Medulla oblongata (tissue), 1 donor: ENCODE measurements at regions not wholly inside any gene's neighbourhood (a gene's known extent, or its start where the extent isn't known, plus 50 kb on each side); places are given as distances from the start of the nearest gene placed in this dataset.
A peak's percentile ranks its signal among the peaks of the same experiment; 100 is the strongest.
"Not testable (repeated sequence)": the region's sequence is repeated elsewhere in the genome, so short reads cannot be mapped to it uniquely, and the experiment has no call there.

Source experiments
- DNase-seq: peaks from one replicate; pipeline ENCODE4 v3.0.0-alpha.2; 2015; ENCODE audit errors: extremely low spot score

DNA sequence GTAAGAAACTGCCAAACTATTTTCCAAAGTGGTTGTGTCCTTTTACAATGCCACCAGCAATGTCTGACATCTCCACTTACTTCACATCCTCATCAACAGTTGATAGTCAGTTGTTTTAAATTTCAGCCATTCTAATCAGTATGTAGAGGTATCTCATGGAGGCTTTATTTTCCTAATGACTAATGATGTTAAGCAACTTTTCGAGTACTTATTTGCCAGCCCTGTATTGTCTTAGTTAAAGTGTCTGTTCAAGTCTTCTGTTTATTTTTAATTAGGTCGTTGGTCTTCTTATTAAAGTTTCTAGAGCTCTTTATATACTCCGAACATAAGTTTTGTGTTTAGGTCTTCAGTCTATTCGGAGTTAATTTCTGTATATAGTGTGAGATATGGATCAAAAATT is 54.9 kb upstream of the NBPF12 start:
- not testable (repeated sequence) for DNase-seq

DNA sequence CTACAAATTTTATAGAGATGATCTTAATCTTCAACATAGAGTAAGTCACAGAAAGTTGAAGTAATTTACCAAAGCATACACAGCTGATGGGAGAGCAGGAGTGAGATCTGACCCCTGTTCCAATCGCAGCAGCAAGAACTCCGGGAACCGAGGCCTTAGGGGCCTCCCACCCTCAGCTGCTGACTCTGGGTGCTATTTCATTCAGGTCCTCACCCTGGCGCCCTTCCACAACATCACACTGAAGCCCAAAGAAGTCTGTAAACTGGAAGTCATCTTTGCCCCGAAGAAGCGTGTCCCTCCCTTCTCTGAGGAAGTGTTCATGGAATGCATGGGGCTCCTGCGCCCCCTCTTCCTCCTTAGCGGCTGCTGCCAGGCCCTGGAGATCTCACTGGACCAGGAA is 57.0 kb upstream of the NBPF12 start:
- DNase-seq = not testable (repeated sequence)

DNA sequence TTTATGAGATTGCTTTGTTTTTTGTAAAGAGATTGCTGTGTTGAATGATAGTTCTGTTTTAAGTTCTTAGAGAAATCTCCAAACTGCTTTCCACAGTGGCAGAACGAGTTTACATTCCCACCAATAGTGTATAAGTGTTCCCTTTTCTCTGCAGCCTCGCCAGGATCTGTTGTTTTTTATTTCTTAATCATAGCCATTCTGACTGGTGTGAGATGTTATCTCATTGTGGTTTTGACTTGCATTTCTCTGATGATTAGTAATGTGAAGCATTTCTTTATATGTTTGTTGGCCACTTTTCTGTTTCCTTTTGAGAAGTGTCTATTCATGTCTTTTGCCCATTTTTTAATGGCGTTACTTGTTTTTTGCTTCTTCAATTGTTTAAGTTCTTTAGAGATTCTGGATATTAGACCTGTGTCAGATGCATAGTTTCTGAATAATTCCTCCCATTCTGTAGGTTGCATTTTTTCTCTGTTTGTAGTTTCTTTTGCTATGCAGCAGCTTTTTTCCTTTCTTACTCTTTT is 74.3 kb upstream of the NBPF12 start:
- DNase-seq = not testable (repeated sequence)

DNA sequence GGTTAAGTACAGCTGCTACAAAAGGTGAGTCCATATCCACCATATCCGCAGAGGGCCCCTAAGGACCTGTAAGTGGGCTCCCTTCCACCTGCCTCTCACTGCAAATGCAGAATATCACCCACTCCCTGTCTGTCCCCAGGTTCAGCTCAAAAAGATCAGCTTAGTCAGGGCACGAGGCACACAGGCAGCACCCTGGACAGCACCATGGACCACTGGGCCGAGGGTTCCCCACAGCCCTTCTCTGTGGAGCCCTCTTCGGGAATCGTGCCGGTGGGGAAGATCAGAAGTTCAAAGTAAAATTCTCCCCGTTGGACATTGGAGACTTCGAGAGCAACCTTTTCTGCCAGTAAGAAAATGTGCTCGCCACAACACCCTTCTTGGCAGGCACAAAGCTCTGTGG is 85.0 kb upstream of the NBPF12 start:
- DNase-seq = not testable (repeated sequence)

DNA sequence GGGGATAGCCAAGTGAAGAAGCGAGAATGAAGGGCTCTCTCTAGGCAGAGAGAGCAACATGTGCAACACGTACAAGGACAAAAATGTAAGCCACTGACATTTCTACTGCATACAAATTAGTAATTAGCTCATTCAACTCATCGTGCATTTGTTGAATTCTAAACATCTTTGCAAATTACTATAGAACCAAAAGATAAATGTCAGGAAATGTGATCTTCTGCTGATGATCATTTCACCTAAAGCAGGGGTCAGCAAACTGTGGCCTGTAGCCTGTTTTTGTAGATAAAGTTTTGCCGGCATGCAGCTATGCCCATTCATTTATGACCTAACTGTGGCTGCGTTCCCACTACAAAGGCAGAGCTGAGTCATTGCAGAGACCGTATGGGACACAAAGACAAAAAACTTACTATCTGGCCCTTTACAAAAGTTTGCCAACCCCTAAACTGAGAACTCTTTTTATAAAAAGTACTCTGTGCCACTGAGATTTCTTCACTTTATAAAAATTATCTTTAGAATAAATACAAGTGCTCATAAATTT is 87.7 kb upstream of the NBPF12 start:
- DNase-seq = not testable (repeated sequence)

DNA sequence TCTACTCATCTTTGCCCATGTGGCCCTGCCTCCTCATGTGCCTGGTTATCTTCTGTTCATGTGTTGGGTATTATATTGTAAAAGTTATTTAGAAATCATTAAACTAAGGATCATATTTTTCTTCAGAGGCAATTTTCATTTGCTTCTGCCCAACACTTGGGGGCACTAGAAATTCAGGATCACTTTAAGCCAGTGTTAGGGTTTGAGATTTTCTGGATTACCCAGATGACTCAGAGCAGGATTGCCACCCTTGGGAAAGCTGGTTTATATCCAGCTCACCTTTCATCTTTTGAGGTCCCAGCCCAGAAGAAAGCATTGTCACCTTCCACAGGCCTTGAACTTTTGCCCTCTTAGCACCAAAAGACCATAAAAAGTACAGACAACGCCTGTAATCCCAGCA is 99.4 kb upstream of the NBPF12 start:
- not testable (repeated sequence) for DNase-seq

DNA sequence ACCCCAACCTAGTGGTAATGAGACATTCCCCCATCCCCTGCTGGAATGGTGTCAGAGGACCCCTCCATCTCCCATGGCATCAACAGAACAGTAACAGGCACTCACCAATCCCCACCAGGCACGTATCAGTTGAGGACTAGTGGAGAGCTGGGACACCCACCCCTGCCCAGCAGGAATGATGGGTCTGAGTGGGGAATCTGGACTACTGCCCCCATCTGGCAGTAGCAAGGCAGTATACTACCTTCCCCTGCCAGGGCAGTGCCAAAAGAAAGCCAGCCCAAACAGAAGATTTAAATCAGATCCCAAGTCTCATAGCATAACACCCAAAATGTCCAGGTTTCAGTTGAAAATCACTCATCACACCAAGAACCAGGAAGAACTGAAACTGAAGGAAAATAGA is 111.2 kb upstream of the NBPF12 start:
- not testable (repeated sequence) for DNase-seq

DNA sequence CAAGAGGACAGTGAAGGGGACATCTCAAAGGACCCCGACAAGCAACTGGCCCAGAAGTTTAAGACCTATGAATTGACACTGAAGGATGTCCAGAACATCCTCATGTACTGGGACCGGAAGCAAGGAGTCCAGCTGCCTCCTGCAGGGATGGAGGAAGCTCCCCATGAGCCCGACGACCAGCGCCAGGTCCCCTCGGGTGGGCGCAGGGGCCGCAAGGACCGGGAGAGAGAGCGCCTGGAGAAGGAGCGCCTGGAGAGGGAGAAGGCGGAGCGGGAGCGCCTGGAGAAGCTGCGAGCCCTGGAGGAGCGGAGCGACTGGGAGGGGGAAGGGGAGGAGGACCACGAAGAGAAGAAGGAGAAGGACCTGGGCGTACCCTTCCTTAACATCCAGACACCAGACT is 143.9 kb upstream of the NBPF12 start:
- DNase-seq = not testable (repeated sequence)

DNA sequence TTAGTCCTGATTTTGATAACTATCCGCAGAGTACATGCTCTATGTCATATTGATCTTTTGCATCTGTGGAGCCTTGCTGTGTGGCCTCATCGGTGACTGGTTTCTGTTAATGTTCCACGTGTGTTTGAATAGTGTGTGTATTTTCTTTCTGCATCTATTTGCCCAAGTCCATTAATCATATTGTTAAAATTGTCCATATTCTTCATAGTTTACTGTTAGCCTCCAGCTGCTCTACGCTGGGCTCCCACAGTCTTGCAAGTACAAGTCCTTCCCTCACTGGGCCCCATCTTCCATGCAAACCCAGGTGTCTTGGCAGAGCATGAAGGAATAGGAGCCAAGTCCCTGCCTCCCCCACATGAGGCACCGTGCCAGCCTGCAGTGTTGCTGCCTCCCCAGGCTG is 145.4 kb upstream of the NBPF12 start:
- peak; percentile 1 for DNase-seq

DNA sequence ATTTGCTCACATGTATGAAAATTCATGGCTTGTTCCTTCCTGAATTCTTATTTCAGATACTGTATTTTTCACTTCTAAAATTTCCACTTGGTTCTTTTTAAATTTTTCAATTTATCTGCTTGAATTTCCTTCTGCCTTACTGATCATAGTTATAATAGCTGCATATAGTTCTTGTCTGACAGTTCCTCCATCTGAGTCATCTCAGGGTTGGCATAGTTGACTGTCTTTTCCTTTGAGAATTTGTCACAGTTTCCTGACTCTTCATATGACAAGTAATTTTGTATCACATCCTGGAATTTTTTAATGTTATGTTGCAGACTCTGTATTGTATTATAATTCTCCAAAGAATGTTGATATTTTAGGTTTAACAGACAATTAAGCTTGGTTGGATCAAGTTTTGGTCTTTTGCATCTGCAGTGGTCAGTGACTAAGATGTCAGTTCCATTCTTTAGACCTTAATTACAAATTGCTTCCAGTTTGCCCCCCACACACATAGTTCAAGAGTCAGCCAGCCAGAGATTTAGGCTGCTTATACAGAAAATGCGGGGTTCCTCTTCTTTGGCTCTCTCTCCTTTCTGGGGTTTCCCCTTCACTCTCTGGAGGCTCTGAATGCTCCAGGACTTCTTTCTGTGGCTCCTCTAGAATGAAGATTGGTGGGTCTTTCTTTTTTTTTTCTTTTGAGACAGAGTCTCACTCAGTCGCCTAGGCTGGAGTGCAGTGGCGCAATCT is 153.7 kb upstream of the NBPF12 start:
- DNase-seq = not testable (repeated sequence)

DNA sequence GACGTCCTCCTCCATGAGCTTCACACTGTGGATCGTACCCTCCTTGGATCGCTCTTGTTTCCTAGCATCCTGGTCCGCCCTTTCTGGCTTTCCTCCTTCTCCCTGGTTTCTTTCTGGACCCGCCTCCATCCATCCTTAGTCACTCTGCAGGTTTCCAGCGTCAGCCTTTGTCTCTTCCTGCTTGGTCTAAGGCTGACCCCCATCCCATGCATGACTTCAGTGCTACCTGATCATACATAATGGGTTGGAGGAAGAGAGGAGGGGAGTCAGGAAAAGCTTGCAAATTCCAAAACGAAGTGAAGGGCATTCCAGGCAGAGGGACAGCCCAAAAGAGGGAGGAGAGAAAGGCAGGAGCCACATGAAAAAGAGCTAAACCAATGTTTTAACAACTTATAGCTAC is 156.9 kb upstream of the NBPF12 start:
- DNase-seq = not testable (repeated sequence)

DNA sequence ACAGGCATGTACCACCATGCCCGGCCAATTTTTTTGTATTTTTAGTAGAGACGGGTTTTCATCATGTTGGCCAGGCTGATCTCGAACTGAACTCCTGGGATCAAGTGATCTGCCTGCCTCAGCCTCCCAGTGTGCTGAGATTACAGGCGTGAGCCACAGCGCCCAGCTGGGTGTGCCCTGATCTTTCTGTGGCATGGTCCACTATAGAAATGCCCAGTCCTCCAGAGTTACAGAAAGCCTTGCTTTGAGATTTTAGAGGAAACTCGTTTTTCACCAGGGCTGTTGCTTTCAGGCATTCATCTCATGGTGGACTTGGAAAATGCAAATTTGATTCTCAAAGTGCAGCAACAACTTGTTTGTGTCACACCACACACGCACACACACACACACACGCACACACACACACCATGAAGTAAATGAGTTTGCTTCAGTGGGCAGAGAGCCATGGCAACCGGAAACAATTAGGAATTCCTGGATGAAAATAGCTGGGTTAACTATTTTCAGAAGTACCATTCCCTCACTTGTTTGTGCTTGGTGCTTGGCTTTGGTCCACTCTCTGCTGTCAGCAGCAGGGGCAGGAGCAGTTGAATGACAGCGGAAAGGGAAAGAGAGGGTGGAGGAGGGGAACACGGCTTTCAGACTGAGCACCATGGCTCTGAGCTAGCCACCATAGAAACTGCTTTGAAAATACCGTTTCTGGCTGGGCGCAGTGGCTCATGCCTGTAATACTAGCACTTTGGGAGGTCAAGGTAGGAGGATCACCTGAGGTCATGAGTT is 160.1 kb upstream of the NBPF12 start:
- DNase-seq = peak; percentile 14

DNA sequence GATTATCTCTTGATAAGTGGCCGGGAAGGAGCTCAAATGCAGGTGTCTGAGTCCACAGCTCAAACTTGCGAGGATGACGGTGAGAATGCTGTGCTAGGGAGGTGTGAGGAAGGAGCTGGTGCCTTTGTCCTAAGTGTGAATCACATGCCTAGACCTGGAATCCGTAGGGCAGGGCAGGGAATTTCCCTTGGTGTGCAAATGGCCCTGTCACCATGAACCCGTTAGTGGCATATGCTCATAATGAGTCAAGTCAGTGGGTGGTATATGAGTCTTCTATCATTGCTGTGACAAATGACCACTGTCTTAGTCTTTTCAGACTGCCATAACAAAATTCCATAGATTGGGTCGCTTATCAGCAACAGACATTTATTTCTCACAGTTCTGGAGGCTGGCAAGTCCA is 163.1 kb upstream of the NBPF12 start:
- not testable (repeated sequence) for DNase-seq

DNA sequence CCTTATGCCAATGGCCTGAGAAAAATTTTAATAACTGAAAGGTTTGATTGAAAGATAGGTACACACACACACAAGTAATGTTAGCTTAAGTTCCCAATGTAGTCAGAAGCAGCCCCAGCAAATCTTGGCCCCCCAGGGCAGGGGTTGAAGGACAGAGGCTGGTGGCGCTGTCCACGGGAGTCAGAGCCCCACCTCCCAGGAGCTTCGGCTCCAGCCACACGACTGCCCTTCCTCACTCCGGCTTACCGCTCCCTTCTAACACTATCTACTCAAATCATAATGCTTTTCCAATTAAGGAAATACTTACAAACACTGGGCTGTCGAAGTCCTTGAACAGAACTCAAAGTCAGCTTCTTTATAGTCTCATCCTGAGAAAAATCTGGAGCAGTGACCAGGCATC is 163.9 kb upstream of the NBPF12 start:
- DNase-seq = not testable (repeated sequence)

DNA sequence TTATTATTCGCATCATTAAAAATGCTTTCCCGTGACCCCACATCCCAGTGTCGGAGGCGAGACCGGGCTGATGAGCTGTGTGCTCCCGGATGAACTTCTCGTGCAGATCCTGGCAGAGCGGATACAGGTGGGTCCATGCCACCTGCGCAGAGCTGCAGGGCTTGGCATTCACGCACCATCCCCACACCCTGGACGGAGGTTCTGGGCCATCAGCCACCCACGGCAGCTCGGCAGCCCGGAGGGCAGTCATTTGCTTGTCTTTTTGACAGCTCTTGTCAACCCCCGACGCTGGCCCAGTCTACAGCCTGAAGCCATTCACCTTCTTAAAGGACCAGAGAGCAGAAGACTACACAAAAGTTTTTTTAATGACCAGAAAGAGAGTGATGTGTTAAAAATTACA is 166.7 kb upstream of the NBPF12 start:
- DNase-seq = not testable (repeated sequence)

DNA sequence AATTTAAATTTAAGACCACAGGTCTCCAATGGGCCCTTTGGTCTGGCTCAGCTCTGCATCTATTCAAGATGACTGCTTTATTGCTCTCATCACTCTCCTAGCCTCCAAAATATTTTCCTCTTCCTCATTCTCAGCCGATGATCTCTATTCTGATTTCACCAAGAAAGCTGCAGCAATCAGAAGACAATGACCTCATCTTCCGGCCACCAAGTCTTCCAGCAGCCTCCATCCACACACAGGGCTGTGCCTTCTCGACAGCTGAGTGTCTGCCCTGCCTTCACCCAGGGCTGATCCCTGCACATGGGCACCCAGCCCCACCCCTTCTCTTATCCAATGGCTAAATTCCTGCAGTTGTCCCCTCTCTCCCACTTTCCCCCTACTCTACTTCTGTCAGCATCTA is 167.1 kb upstream of the NBPF12 start:
- not testable (repeated sequence) for DNase-seq

DNA sequence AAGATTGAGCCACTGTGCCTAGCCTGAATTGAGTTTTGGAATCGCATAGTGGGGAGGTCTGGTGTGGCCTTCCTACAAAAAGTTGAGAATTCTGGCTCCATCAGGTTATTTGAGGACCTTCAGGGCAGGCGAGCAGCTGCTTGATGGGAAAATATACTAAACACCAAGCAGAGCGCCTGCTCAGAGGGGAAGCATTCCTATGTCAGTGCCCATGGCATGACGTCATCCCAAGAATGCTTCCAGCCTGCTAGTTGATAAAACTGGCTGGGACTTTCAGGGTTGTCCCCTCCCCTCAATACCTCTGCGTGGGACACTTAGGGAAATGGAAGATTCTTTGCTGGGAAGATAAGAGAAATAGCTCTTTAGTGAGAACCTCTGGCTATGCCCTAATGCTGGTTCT is 174.9 kb upstream of the NBPF12 start:
- not testable (repeated sequence) for DNase-seq

DNA sequence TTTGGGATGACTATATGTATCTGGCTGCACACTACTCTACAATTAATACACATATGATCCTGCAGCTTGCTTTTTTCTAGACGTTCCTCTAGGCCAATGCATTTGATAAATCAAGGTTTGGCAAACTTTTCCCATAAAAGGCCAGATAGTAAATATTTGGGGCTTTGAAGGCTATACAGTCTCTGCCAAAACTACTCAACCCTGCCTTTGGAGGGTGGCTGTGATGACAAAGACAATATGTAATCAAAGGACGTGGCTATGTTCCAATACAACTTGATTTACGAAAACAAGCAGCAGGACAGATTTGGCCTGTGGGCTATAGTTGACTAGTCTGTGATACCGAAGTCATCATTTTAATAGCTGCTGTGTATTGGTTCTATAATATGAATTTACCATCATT is 181.3 kb upstream of the NBPF12 start:
- DNase-seq = not testable (repeated sequence)

DNA sequence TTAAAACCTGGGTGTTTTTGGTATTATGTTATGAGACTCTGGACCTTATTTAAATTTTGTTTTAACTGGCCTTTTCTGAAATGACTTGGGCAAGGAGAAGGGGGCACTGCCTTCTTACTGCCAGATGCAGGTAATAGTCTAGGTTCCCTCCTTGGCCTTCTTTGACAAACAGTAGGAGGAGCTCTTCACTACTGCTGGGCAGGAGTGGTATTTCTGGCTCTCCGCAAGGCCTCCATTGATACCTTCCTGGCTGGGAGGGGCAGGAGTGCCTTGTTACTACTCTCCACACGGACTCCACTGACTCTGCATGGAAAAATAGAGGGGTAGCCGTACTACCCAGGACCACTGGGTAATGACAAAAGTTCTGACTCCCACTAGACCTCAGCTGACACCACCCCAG is 189.4 kb upstream of the NBPF12 start:
- not testable (repeated sequence) for DNase-seq

DNA sequence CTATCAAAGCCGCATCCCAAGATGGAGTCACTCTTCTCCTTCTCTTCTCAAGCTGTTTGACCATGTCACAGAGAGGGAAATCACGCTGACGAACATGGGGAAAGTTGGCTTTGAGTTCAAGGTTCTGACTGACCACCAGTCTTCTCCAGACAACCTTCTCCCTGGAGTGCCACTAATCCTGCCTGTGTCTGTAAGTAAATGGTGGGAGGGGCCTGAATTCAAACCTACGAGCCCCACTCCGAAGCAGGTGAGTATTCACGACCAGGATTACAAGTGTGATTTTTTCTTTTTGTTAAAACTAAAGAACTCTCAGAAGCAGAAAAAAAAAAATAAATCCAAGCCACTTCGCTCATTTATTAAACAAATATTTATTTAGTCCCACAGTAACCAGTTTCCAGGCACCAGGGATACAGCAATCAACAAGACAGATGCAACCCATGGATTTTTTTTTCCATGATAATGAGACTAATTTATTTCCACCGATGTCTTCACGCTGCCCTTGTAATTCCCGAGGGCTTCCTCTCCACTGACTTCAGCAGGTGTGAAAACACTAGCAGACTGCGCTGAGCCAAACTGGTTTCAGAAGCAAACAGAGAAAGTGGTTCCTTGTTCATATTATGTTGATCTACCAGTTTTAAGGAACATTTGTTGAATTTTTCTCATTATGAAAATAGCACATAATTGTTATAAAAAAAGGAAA is 206.0 kb upstream of the NBPF12 start:
- DNase-seq = not testable (repeated sequence)

DNA sequence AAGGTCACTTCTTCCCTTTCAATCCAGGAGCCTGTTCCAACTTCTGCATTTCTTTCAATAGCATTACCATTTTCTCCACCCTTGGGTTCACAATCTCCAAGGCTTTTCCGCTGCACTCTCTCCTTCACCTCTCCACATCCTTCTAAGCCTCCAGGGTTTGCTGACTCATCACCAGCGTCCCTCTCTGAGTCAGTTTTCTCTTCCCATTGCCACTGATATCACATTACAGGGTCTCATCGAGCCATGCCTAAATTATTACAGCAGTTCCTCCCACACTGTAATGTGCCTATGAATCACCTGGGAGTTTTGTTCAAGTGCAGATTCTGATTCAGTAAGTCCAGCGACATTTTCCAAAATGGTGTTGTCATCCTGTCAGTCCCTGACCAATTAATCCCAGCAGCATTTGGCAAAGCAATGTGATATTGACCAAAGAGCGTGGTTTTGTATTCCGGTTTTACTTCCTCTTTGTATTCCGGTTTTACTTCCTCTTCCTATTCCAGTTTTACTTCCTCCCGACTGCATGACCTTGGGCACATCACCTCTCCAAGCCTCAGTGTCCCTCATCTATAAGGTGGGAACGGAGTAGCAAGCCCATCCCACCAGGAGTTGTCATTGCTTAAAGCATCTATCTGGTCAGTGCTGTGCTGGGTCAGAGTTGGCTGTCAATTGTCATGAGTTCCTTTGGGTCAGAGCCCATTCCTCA is 208.3 kb upstream of the NBPF12 start:
- DNase-seq = not testable (repeated sequence)
